Loucy (cell line): ENCODE measurements at regions not wholly inside any gene's neighbourhood (a gene's known extent, or its start where the extent isn't known, plus 50 kb on each side); places are given as distances from the start of the nearest gene placed in this dataset.

Experiments used
- H2AFZ ChIP-seq: fragments of 200-600 bp; sonication (generic); 2 replicates; pipeline ENCODE4 v1.6.0; 2016; ENCODE audit warnings: antibody characterized with exemption, mild to moderate bottlenecking, low read length, moderate library complexity
- H3F3A ChIP-seq: fragments of 200-600 bp; 2 replicates; pipeline ENCODE4 v1.6.0; 2016; ENCODE audit warnings: antibody characterized with exemption, low read depth, mild to moderate bottlenecking
- H3K27me3 ChIP-seq: fragments of 200-600 bp; sonication (generic); 2 replicates; pipeline ENCODE4 v1.6.1; 2014; ENCODE audit warnings: low read length, mild to moderate bottlenecking; ENCODE audit not compliant: insufficient read depth, poor library complexity, severe bottlenecking
- H3K36me3 ChIP-seq: fragments of 200-600 bp; sonication (generic); 2 replicates; pipeline ENCODE4 v1.6.1; 2016; ENCODE audit warnings: low read length; ENCODE audit not compliant: insufficient read depth
- H3K4me1 ChIP-seq: fragments of 200-600 bp; sonication (generic); 2 replicates; pipeline ENCODE4 v1.5.1; 2014; ENCODE audit warnings: low read length, mild to moderate bottlenecking; ENCODE audit not compliant: insufficient read depth, poor library complexity, severe bottlenecking
- H3K4me2 ChIP-seq: fragments of 200-600 bp; sonication (generic); 2 replicates; pipeline ENCODE4 v1.6.0; 2014; ENCODE audit warnings: antibody characterized with exemption, low read length, low read depth, mild to moderate bottlenecking; ENCODE audit not compliant: poor library complexity, severe bottlenecking
- H3K4me3 ChIP-seq: fragments of 200-600 bp; sonication (generic); 2 replicates; pipeline ENCODE4 v1.5.1; 2014; ENCODE audit warnings: low read length, mild to moderate bottlenecking, mixed read lengths; ENCODE audit not compliant: poor library complexity, severe bottlenecking
- H3K79me2 ChIP-seq: fragments of 200-600 bp; sonication (generic); 2 replicates; pipeline ENCODE4 v1.6.1; 2014; ENCODE audit warnings: low read length; ENCODE audit not compliant: insufficient read depth
- H3K9ac ChIP-seq: fragments of 200-600 bp; sonication (generic); 2 replicates; pipeline ENCODE4 v1.6.0; 2014; ENCODE audit warnings: mild to moderate bottlenecking, low read depth, low read length, moderate library complexity; ENCODE audit not compliant: poor library complexity, severe bottlenecking
- H3K9me2 ChIP-seq: fragments of 200-600 bp; sonication (generic); replicated peaks from 2 replicates; pipeline ENCODE4 v1.6.1; 2016; ENCODE audit warnings: low read depth, low read length, mixed read lengths
- H3K9me3 ChIP-seq: fragments of 200-600 bp; sonication (generic); 2 replicates; pipeline ENCODE4 v1.6.1; 2014; ENCODE audit warnings: mild to moderate bottlenecking, antibody characterized with exemption, low read length, low read depth; ENCODE audit not compliant: insufficient read depth
- H4K20me1 ChIP-seq: fragments of 200-600 bp; sonication (generic); 2 replicates; pipeline ENCODE4 v1.6.0; 2014; ENCODE audit warnings: antibody characterized with exemption, low read length, mild to moderate bottlenecking; ENCODE audit not compliant: insufficient read depth, poor library complexity, severe bottlenecking
- EZH2phosphoT487 ChIP-seq: fragments of 200-600 bp; IDR thresholded peaks from 2 replicates; pipeline ENCODE4 v1.6.1; 2018; ENCODE audit warnings: antibody characterized with exemption, mild to moderate bottlenecking, moderate library complexity, borderline replicate concordance
- TF ChIP-seq, protein P1 (sequence below): fragments of 200-600 bp; sonication (generic); conservative IDR thresholded peaks from 2 replicates; pipeline ENCODE4 v1.5.1; 2014; ENCODE audit warnings: mild to moderate bottlenecking, antibody characterized with exemption, low read length

DNA sequence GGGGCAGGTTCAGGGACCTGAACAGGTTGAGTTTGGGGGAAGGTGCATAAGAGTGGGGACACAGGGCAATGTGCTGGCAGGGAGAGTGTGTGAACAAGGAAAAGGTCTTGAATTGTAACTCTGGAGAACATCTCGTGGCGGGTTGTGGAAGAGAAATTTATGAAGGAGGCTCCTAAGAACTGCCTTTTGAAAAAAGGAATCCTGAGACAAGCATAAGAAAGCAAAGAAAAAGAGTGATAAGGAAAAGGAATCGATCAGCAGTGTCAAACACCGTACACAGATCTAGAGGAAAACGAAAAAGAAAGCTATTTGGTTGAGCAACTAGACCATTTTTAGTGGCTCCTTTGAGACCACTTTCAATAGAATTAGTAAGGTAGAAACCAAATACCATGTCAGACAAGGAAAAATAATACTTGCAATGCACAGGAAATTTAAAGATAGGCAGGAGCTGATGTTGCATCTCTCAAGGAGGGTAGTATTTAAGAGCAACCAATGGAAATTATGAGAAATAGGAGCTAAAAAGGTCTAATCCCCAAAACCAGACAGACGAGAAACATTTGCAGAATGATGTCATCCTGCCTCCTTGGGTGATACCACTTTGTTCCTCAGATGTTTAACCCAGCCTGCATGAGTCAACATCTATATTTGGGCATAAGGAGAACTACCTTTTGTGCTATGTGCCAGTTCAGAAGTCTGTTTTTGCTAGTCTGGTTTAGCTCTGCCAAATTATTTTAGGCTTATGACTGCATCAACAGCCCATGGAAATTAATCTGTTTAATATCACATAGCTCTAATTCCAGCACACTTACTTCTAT, 64.5 kb upstream of the STK38L start:
- TF ChIP-seq, protein P1, sequence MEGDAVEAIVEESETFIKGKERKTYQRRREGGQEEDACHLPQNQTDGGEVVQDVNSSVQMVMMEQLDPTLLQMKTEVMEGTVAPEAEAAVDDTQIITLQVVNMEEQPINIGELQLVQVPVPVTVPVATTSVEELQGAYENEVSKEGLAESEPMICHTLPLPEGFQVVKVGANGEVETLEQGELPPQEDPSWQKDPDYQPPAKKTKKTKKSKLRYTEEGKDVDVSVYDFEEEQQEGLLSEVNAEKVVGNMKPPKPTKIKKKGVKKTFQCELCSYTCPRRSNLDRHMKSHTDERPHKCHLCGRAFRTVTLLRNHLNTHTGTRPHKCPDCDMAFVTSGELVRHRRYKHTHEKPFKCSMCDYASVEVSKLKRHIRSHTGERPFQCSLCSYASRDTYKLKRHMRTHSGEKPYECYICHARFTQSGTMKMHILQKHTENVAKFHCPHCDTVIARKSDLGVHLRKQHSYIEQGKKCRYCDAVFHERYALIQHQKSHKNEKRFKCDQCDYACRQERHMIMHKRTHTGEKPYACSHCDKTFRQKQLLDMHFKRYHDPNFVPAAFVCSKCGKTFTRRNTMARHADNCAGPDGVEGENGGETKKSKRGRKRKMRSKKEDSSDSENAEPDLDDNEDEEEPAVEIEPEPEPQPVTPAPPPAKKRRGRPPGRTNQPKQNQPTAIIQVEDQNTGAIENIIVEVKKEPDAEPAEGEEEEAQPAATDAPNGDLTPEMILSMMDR: no peak
- no peak for TF ChIP-seq EZH2phosphoT487
- H4K20me1 ChIP-seq: no peaks in the 10 kb centered on the region
- H3K9me3 ChIP-seq: no peaks in the 10 kb centered on the region
- no peaks in the 10 kb centered on the region for H3F3A ChIP-seq
- H3K4me2 ChIP-seq: no peak overlapping the region
- no peaks in the 10 kb centered on the region for H3K27me3 ChIP-seq
- no peak overlapping the region for H2AFZ ChIP-seq
- no peaks in the 10 kb centered on the region for H3K9me2 ChIP-seq
- no peak overlapping the region for H3K4me3 ChIP-seq
- peaks cover 4% of the 10 kb centered on the region for H3K4me1 ChIP-seq
- no peaks in the 10 kb centered on the region for H3K79me2 ChIP-seq
- H3K9ac ChIP-seq: no peak overlapping the region
- H3K36me3 ChIP-seq: no peaks in the 10 kb centered on the region

GRCh38 chr12:27180906-27181505, 63.1 kb upstream of the STK38L start:
- H3K79me2 ChIP-seq: no peaks in the 10 kb centered on the region
- H3K9ac ChIP-seq: no peak overlapping the region
- H2AFZ ChIP-seq: no peak overlapping the region
- no peaks in the 10 kb centered on the region for H3K9me2 ChIP-seq
- H3K9me3 ChIP-seq: no peaks in the 10 kb centered on the region
- no peaks in the 10 kb centered on the region for H3F3A ChIP-seq
- H3K4me2 ChIP-seq: no peak overlapping the region
- no peak overlapping the region for H3K4me3 ChIP-seq
- peaks cover 14% of the 10 kb centered on the region for H3K4me1 ChIP-seq
- no peaks in the 10 kb centered on the region for H4K20me1 ChIP-seq
- no peaks in the 10 kb centered on the region for H3K36me3 ChIP-seq
- TF ChIP-seq EZH2phosphoT487: no peak
- TF ChIP-seq, protein P1: no peak
- H3K27me3 ChIP-seq: no peaks in the 10 kb centered on the region

- Histone ChIP-seq H3K9me2 (no peaks in the 10 kb centered on the region), H3K27me3 (no peaks in the 10 kb centered on the region), H4K20me1 (no peaks in the 10 kb centered on the region), H3K36me3 (no peaks in the 10 kb centered on the region), H3K4me1 (peaks cover 18% of the 10 kb centered on the region), H2AFZ (no peak overlapping the region), H3K9ac (no peak overlapping the region), H3K79me2 (no peaks in the 10 kb centered on the region), H3K4me3 (no peak overlapping the region), H3F3A (no peaks in the 10 kb centered on the region), H3K9me3 (no peaks in the 10 kb centered on the region), H3K4me2 (no peak overlapping the region)
- TF ChIP-seq, protein P1: no peak
- TF ChIP-seq EZH2phosphoT487: no peak
Observed at GRCh38 chr12:27183342-27183741, 60.7 kb upstream of the STK38L start.
